ENCODE measurements at regions not wholly inside any gene's neighbourhood (a gene's known extent, or its start where the extent isn't known, plus 50 kb on each side); places are given as distances from the start of the nearest gene placed in this dataset.

GRCh38 chr14:89015016-89015415 is 190.6 kb downstream of the TTC8 start:
- no peak for DNase-seq (ENCODE audit: low spot score)

DNA sequence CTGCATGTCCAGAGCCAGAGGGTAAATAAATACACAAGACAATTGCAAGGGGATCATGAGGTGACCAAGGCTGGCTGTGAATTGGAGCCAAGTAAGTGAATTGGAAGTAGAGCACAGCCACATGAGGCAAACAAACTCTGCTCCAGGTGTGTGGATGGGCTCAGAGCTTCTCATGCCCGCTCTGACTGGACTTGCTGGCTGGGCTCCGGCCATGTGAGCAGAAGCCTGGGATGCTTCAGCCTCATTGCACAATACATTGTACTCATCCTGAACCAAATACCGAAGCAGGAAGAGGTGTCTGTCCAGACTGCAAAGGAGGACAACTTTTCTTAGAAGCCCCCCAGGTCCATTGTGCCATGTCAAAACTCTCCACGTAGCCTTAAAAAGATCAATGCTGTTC is 193.0 kb downstream of the TTC8 start:
- no peak for DNase-seq (ENCODE audit: low spot score)

DNA sequence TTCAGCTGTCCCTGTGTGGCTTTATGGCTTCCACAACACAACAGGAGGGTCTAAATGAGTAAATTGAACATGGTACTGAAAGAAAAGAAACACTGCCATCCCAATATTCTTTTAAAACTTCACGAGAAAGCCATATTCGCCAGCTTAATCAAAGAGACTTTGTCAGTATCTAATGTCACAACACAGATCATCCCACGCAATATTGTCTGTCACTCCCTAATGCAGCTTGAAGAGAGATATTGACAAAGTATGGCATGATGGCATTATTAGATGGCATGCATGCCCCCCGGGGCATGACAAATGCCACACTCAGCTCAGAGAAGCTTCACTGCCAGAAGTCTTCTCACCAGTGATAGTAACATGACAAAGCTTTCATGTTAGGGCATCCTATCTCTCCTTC is 197.8 kb downstream of the TTC8 start:
- DNase-seq (ENCODE audit: low spot score): no peak

DNA sequence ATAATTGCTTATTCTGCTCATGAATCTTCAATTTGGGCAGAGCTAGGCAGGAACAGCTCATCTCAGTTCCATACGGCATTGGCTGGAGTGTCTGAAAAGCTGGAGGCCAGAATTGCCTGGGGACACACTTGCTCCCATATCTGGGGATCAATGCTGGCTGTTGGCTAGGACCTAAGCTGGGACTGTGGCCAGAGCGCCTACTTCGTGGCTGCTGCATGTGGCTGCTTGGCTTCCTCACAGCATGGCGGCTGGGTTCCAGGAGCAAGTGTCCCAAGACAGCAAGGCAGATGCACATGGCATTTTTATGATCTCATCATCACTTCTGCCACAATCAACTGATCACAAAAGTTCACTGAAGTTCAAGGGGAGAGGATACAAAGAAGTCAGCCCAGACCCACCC is 200.2 kb downstream of the TTC8 start:
- DNase-seq (ENCODE audit: low spot score): no peak

GRCh38 chr14:89025561-89026236 is 201.2 kb downstream of the TTC8 start:
- DNase-seq (ENCODE audit: low spot score): no peak

DNA sequence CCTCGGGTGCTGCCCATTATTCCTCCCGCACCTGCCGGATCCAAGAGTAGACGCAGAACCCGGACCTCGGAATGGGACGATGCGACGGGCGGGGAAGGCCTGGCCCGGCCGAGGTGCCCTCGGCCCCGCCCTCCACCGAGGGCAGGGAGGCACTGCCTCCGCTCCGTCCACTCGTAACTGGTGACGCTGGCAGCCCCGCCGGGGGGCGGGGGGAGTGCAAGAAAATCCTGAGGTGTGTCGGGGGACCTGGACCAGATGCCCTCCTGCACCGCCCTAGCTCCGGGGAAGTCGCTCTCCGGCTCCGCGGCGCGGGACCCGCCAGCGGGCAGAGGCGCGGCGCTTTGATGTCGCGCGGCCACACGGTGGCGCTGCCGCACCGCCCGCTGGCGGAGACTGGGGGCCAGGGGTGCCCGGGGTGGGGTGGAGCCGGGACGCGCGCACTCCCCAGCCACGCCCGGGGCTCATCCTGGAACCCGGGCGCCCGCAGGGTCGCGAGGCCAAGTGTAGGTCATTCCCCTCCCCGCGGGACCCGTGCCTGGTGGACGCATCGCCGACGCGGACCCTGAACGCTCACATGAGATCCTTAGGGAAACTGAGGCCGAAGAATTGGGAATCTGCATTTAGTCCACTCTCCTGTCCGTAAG is 202.8 kb downstream of the TTC8 start:
- peak; percentile 44 for DNase-seq (ENCODE audit: low spot score)

- DNase-seq (ENCODE audit: low spot score): no peak
Measured at GRCh38 chr14:89028462-89029134, 204.1 kb downstream of the TTC8 start.

GRCh38 chr14:89029961-89030694 is 205.7 kb downstream of the TTC8 start:
- no peak for DNase-seq (ENCODE audit: low spot score)

- DNase-seq (ENCODE audit: low spot score): no peak
Measured at GRCh38 chr14:89030921-89031320, 206.5 kb downstream of the TTC8 start.

DNA sequence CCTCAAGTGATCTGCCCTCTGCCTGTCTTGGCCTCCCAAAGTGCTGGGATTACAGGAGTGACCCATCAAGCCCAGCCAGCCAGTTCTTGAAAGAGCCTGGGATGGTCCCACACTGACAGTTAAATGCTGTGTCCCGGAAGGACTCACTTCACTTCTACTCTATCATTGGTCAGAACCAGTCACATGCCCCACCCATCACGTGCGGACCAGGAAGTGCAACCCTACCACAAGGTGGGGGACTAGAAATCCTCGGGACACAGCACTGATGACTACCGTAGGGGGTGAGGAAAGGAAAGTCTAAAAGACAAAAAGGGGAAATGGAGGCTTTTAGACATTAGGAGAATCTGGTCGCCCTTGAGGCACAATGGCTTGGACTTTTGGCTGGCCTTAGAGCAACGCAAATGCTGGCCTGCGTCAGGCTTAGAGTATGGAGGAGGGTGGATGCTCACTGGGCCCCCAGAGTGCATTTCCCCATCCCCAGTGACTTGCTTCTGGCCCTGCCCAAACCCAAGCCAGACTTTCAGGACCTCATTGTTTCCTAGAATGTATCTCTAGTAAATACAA is 207.7 kb downstream of the TTC8 start:
- peak; percentile 6 for DNase-seq (ENCODE audit: low spot score)

- DNase-seq (ENCODE audit: low spot score): no peak
Measured at GRCh38 chr14:89033756-89034155, 209.3 kb downstream of the TTC8 start.

DNA sequence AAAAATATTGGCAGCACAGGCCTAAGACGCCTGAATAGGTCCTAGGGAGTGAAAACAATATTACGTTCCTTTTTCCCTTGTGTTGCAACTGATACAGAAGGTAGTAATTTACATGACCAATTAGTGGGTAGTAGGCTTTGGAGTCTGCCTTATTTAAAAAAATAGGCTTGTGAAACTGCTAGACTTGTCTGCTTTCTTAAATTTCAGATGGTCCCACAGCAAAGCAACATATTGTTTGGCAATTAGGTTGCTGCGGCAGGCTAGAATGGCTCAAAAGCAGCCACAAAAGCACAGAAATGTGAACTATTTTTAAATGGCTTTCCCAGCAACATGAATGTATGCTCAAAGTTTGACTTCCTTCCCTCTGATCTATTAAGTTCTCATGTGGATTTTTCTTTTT is 211.9 kb downstream of the TTC8 start:
- DNase-seq (ENCODE audit: low spot score): no peak

GRCh38 chr14:89037065-89037464 is 212.6 kb downstream of the TTC8 start:
- no peak for DNase-seq (ENCODE audit: low spot score)

- DNase-seq (ENCODE audit: low spot score): no peak
Measured at GRCh38 chr14:89040080-89040459, 215.6 kb downstream of the TTC8 start.

DNA sequence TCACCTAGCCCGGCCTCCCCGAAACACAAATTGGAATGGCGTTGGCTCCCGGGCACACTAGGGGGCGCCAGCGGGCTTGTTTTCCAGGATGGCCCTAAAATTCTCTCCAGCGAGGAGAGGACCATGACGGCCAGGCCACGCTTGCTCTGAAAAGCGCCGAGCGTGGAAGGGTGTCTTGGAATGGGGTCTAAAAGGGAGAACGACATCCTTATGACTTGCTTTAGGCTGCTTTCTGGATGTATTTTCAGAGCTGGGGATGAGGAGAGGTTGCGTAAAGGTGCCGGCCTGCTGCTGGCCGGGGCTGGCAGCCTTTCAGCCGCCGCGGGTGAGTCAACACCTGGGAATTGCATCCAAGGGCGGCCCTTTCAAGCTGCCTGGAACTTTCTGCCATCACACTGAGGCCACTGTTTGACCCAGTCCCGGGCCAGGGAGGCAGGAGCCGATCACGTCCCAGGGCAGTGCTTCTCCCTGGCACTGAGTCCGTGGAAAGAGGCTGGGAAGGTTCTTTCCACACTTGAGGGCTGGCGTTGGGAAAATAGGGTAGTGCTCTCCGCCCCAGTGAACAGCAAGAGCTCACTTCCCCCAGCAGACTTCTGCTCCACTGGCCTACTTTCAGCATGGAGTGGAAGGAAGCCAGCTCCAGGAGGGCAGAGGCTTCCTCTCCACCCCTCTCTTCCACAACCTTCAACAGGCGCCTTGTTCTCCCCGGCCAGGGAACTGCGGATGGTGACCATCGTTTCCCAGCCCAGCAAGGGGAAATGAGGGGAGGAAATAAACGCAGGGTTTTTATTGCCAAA is 216.2 kb downstream of the TTC8 start:
- peak; percentile 69 for DNase-seq (ENCODE audit: low spot score)

DNA sequence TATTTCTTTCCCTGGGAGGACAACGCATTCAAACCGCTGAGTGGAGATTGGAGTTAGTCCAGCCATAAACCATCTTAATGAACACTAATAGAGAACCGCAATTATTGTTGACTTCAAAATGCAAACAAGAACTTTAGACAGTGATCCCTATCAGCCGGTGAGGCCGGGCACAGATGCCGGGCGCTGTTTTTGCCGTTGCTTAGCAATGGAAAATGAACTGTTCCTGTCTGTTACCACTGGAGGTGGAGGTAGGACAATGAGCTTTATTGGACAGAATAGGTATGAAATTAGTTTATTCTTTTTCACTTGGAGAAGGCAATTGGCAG is 216.8 kb downstream of the TTC8 start:
- DNase-seq (ENCODE audit: low spot score): no peak

GRCh38 chr14:89042021-89042420 is 217.6 kb downstream of the TTC8 start:
- no peak for DNase-seq (ENCODE audit: low spot score)

GRCh38 chr14:89053303-89053702 is 228.9 kb downstream of the TTC8 start:
- DNase-seq (ENCODE audit: low spot score): no peak

GRCh38 chr14:89056394-89056793 is 231.9 kb downstream of the TTC8 start:
- no peak for DNase-seq (ENCODE audit: low spot score)

DNA sequence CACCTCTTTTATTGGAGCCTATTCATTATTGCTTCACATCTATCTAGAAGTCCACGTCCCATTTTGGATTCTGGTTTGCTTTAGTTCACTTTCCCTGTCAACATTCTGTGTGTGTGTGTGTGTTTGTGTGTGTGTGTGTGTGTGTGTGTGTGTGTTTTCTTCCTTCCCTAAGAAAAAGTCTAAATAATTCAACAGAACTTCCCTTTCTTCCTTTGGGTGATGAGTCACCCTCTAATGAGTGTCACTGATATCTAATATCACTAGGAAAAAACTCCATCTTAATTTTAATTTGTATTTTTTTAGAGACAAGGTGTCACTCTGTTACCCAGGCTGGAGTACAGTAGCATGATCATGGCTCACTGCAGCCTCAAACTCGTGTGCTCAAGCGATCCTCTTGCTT is 234.2 kb downstream of the TTC8 start:
- no peak for DNase-seq (ENCODE audit: low spot score)

- no peak for DNase-seq (ENCODE audit: low spot score)
Measured at GRCh38 chr14:89060191-89060590, 235.7 kb downstream of the TTC8 start.

- DNase-seq (ENCODE audit: low spot score): no peak
Measured at GRCh38 chr14:89061696-89062095, 237.2 kb downstream of the TTC8 start.
